Cardiac fibroblast (primary cell): ENCODE measurements at regions not wholly inside any gene's neighbourhood (a gene's known extent, or its start where the extent isn't known, plus 50 kb on each side); places are given as distances from the start of the nearest gene placed in this dataset.

Experiments
- DNase-seq, 2 donors: peaks; one replicate each; pipeline versions ENCODE4 v3.0.0 to v3.0.0-alpha.2; 2010; ENCODE audit warnings: low read depth in 2 of 2
- H3K4me3 ChIP-seq, 2 donors: replicated peaks in 1 of 2; 1 replicate in 1 of 2; 2 replicates in 1 of 2; pipeline ENCODE4 v1.5.1; 2011; ENCODE audit warnings: low read depth in 2 of 2, low read length in 2 of 2, mild to moderate bottlenecking in 2 of 2, moderate library complexity in 1 of 2
- TF ChIP-seq, protein P1 (sequence below): IDR thresholded peaks from one replicate; pipeline ENCODE4 v1.5.1; 2011; ENCODE audit warnings: low read depth, mild to moderate bottlenecking, low read length, inconsistent platforms

DNA sequence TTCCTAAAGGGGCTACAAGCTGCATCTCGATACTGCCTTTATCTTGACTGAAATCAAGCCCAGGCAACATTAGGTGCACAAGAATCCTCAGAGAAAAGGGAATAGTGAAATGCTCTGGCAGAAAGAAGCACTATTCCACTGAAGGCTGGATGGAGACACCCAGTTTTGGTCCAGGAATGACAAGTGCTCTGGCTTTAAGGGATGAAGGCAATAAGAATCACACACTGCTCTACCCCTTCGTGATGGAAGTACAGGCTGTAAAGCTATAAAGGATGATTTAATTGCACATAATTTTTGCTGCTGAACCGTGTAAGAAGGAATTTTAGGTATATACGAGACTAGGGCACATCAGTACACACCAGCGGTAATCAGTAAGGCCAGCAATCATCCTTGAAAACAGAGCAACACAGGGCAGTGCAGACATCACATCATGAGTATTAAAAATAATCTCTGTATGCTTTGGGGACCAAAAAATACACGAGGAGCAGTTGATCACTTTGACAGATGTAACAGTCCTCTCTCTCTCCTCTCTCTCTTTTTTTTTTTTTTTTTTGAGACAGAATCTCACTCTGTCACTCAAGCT lies 414.6 kb upstream of the TBL1XR1 start:
- H3K4me3 ChIP-seq, result no peak overlapping the region
- TF ChIP-seq, protein P1, sequence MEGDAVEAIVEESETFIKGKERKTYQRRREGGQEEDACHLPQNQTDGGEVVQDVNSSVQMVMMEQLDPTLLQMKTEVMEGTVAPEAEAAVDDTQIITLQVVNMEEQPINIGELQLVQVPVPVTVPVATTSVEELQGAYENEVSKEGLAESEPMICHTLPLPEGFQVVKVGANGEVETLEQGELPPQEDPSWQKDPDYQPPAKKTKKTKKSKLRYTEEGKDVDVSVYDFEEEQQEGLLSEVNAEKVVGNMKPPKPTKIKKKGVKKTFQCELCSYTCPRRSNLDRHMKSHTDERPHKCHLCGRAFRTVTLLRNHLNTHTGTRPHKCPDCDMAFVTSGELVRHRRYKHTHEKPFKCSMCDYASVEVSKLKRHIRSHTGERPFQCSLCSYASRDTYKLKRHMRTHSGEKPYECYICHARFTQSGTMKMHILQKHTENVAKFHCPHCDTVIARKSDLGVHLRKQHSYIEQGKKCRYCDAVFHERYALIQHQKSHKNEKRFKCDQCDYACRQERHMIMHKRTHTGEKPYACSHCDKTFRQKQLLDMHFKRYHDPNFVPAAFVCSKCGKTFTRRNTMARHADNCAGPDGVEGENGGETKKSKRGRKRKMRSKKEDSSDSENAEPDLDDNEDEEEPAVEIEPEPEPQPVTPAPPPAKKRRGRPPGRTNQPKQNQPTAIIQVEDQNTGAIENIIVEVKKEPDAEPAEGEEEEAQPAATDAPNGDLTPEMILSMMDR, result no peak
- DNase-seq, result no peak

DNA sequence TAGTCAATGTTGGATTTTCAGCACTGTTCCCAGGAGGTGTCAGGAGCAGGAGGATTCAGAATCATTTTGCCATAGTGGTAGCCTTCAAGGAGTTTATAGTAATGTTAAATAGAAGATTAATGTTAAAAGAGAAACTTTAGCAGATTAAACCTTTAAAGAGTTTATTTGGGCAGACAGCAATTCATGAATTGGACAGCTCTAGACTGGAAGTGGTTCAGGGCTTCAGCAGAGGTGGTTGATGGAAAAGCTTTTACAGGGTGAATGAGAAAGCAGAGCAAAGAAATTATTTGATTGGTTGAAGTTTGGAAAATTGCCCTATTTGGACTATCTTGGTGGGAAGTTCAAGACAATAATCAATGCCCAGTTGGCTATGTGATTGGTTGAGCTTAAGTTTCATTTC lies 416.6 kb upstream of the TBL1XR1 start:
- DNase-seq, result no peak
- TF ChIP-seq, protein P1, result no peak

DNA sequence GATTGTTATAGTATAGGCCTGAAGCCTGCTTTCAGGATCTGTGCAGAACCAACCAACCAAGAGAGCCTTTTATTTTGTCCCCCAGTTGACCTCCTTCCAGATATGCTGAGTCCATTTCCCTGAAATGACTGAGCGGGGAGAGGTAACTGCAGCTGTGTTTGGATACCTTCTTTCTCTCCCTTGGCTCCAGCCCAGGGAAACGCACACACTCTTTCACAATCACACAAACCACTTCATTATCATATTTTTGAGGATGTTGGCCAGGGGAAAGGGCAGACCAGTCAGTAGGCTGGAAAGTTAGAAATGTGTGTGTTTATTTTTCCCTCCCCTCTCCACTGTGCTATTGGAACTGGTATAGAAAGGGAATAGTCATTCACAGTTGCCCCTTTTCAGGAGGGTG lies 417.7 kb upstream of the TBL1XR1 start:
- peak; percentile 97 to 99 for DNase-seq
- no peak overlapping the region for H3K4me3 ChIP-seq
- TF ChIP-seq, protein P1, result no peak

More for the DNA sequence above, 416.6 kb upstream of the TBL1XR1 start:
- H3K4me3 ChIP-seq, result no peak overlapping the region

DNA sequence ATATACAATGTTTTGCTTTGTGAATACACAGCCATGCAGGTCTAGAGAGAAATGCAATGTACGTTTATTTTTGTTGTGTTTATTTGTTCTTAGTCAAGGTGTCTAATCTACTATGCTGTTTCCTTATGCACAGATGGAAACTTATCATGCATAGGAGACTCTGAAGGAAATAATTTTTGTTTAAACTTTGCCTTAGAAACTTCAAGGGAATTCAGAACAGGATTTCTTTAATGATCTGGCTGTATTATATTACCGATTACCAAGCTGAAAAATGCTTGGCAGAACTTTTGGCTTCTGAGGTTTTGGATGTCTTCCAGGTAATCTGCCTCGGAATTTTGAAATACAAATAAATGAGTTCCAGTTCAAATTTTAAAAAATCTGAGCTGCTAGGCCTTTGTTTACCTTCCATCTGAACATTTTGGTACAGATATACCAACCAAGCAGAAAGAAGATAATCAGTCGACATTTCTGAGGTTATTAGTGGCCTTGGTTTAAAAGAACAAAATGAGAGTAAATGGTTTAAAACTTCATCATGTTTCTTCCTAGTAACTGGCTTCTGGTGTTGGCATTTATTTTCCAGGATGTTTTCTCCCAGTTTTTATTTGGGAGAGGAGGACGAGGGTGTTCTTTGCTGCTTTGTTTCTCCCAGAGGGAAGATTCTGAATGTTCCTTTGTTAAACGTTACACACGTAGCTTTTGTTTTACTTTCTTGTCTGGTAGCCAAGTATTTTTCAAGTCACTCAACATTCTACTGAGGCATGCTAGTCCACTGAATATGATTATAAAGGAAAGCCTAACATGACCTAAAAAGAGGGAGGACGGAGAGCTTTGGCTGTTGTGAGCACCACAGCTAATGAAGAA lies 421.8 kb upstream of the TBL1XR1 start:
- peak; percentile 82 to 91 for DNase-seq
- no peak overlapping the region for H3K4me3 ChIP-seq
- TF ChIP-seq, protein P1, result no peak

DNA sequence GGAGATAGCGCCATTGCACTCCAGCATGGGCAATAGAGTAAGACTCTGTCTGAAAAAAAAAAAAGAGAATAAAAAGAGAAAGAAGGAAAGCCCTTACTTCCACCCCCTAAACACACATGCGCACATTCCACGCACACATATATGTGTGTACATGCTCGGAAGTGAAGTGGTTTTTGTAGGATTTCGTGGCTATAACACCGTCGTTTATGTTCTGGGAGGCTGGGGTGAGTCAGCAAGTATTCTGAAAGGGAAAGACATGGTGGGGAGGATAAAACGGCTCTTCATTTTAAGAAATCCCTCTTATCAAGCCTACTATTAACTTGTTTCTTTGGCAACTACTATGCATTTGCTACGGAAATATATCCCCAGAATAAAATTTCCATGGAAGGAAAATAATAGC lies 422.8 kb upstream of the TBL1XR1 start:
- H3K4me3 ChIP-seq, result no peak overlapping the region
- TF ChIP-seq, protein P1, result no peak
- no peak for DNase-seq

DNA sequence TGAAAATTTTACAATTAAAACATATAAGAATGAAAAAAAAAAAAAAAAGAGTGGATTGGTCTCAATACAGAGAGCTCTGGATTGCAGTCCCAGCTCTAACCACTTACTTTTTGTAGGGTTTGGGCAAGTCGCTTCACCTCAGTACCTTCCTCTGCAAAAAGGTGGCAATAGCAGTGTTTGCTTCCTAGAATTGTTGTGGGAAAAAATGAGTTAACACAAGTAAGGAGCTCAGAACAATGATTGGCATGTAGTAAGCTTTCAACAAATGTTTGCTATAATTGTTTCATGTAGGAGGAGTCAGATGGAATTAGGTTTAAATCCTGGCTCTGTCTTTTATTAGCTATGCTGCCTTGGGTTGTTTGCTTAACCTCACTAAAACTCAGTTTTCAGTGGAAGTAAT lies 425.2 kb upstream of the TBL1XR1 start:
- TF ChIP-seq, protein P1, result no peak
- H3K4me3 ChIP-seq, result no peak overlapping the region
- no peak for DNase-seq
